Liver (tissue), 7 donors: ENCODE measurements at regions not wholly inside any gene's neighbourhood (a gene's known extent, or its start where the extent isn't known, plus 50 kb on each side); places are given as distances from the start of the nearest gene placed in this dataset.
"Not testable (repeated sequence)": the region's sequence is repeated elsewhere in the genome, so short reads cannot be mapped to it uniquely, and the experiment has no call there.

Experiments
- DNase-seq: peaks from one replicate; pipeline ENCODE4 v3.0.0-alpha.2; 2017; ENCODE audit warnings: low spot score
- H3K27ac ChIP-seq, 2 donors: one replicate each; pipeline ENCODE4 v1.7.0; 2013; ENCODE audit warnings: inconsistent platforms in 2 of 2, low read length in 2 of 2, control low read depth in 1 of 2, low read depth in 1 of 2, mild to moderate bottlenecking in 1 of 2
- H3K27me3 ChIP-seq, 4 donors: one replicate each; pipeline versions ENCODE4 v1.6.1 to v1.7.0; 2013; ENCODE audit warnings: low read length in 3 of 4, inconsistent platforms in 1 of 4, mild to moderate bottlenecking in 1 of 4, moderate library complexity in 1 of 4; ENCODE audit not compliant: control insufficient read depth in 4 of 4, insufficient read depth in 4 of 4
- H3K36me3 ChIP-seq, 4 donors: one replicate each; pipeline versions ENCODE4 v1.6.1 to v1.7.0; 2013; ENCODE audit warnings: low read length in 3 of 4, mild to moderate bottlenecking in 3 of 4, low read depth in 1 of 4, moderate library complexity in 1 of 4; ENCODE audit not compliant: control insufficient read depth in 4 of 4, insufficient read depth in 3 of 4
- H3K4me1 ChIP-seq, 4 donors: one replicate each; pipeline versions ENCODE4 v1.6.1 to v1.7.0; 2013; ENCODE audit warnings: low read length in 3 of 4, mild to moderate bottlenecking in 3 of 4, moderate library complexity in 1 of 4; ENCODE audit not compliant: control insufficient read depth in 4 of 4, insufficient read depth in 4 of 4
- H3K4me3 ChIP-seq, 3 donors: one replicate each; pipeline versions ENCODE4 v1.6.1 to v1.7.0; 2013; ENCODE audit warnings: low read length in 3 of 3, control low read depth in 1 of 3, low read depth in 1 of 3, mild to moderate bottlenecking in 1 of 3
- H3K9ac ChIP-seq, 2 donors: one replicate each; pipeline ENCODE4 v1.7.0; 2013; ENCODE audit warnings: low read length in 2 of 2, mild to moderate bottlenecking in 2 of 2, moderate library complexity in 2 of 2, control low read depth in 1 of 2, low read depth in 1 of 2
- H3K9me3 ChIP-seq, 4 donors: one replicate each; pipeline versions ENCODE4 v1.6.1 to v1.7.0; 2013; ENCODE audit warnings: low read length in 3 of 4; ENCODE audit not compliant: control insufficient read depth in 4 of 4
- EGR1 ChIP-seq, 2 donors: IDR thresholded peaks; 2 replicates each; pipeline ENCODE4 v1.6.1; 2016 to 2018; ENCODE audit warnings: antibody characterized with exemption in 2 of 2, low read depth in 2 of 2
- FOXA1 ChIP-seq: IDR thresholded peaks from 2 replicates; pipeline ENCODE4 v1.6.1; 2016; ENCODE audit warnings: antibody characterized with exemption
- FOXA2 ChIP-seq: IDR thresholded peaks from 2 replicates; pipeline ENCODE4 v1.6.1; 2016; ENCODE audit warnings: antibody characterized with exemption
- GABPA ChIP-seq, 2 donors: IDR thresholded peaks in 1 of 2; conservative IDR thresholded peaks in 1 of 2; 2 replicates each; pipeline ENCODE4 v1.6.1; 2016; ENCODE audit warnings: antibody characterized with exemption in 2 of 2, mild to moderate bottlenecking in 1 of 2, moderate library complexity in 1 of 2
- HNF4A ChIP-seq, 2 donors: conservative IDR thresholded peaks; 2 replicates each; pipeline ENCODE4 v1.6.1; 2016; ENCODE audit warnings: antibody characterized with exemption in 2 of 2, mild to moderate bottlenecking in 2 of 2
- HNF4G ChIP-seq: IDR thresholded peaks from 2 replicates; pipeline ENCODE4 v1.6.1; 2016; ENCODE audit warnings: antibody characterized with exemption
- JUND ChIP-seq, 2 donors: IDR thresholded peaks; 2 replicates each; pipeline ENCODE4 v1.6.1; 2016; ENCODE audit warnings: antibody characterized with exemption in 2 of 2
- NR2F2 ChIP-seq: IDR thresholded peaks from 2 replicates; pipeline ENCODE4 v1.6.1; 2016; ENCODE audit warnings: antibody characterized with exemption
- RAD21 ChIP-seq, 2 donors: IDR thresholded peaks; 2 replicates each; pipeline ENCODE4 v1.6.1; 2016; ENCODE audit warnings: antibody characterized with exemption in 2 of 2, mild to moderate bottlenecking in 2 of 2
- RXRA ChIP-seq, 2 donors: IDR thresholded peaks; 2 replicates each; pipeline ENCODE4 v1.6.1; 2017 to 2018; ENCODE audit warnings: antibody characterized with exemption in 2 of 2, mild to moderate bottlenecking in 1 of 2
- SP1 ChIP-seq: IDR thresholded peaks from 2 replicates; pipeline ENCODE4 v1.6.1; 2018; ENCODE audit warnings: antibody characterized with exemption, mild to moderate bottlenecking
- WGBS: extraction: QIAGEN DNeasy Blood & Tissue Kit; methylation state at CpG from one replicate; pipeline ENCODE4 v1.1.7; 2013; 5-methylcytosine and 5-hydroxymethylcytosine counted together
- TF ChIP-seq, protein P1 (sequence below): IDR thresholded peaks from 2 replicates; pipeline ENCODE4 v1.6.1; 2016; ENCODE audit warnings: antibody characterized with exemption, mild to moderate bottlenecking
- TF ChIP-seq, protein P2 (sequence below): IDR thresholded peaks from 2 replicates; pipeline ENCODE4 v1.6.1; 2016; ENCODE audit warnings: antibody characterized with exemption
- TF ChIP-seq, protein P3 (sequence below): IDR thresholded peaks from 2 replicates; pipeline ENCODE4 v1.6.1; 2016; ENCODE audit warnings: antibody characterized with exemption
- donor health status: healthy.
- donor health status: healthy.
- donor health status: healthy.
- donor health status: healthy.

DNA sequence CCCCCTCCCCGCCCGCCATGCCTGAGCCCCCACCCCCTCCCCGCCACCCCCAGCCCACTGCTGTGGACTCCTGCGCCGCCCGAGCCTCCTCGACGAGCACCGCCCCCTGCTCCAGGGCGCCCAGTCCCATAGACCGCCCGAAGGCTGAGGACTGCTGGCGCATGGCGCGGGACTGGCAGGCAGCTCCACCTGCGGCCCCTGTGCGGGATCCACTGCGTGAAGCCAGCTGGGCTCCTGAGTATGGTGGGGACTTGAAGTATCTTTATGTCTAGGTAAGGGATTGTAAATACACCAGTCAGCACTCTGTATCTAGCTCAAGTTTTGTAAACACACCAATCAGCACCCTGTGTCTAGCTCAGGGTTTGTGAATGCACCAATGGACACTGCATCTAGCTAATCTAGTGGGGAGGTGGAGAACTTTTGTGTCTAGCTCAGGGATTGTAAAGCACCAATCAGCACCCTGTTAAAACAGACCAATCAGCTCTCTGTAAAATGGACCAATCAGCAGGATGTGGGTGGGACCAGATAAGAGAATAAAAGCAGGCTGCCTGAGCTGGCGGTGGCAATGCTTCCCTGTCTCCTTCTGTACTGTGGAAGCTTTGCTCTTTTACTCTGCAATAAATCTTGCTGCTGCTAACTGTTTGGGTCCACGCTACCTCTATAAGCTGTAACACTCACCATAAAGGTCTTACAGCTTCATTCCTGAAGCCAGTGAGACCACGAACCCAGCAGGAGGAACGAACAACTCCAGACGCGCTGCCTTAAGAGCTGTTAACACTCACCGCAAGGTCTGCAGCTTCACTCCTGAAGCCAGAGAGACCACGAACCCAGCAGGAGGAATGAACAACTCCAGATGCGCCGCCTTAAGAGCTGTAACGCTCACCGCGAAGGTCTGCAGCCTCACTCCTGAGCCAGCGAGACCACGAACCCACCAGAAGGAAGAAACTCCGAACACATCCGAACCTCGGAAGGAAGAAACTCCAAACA lies 66.6 kb upstream of the SLC8A3 start:
- peak overlapping the region; percentile 31 to 59 (median 52) for H3K4me3 ChIP-seq
- not testable (repeated sequence) for H3K27ac ChIP-seq, H3K36me3 ChIP-seq, H3K4me1 ChIP-seq, H3K9ac ChIP-seq, H3K9me3 ChIP-seq, H3K27me3 ChIP-seq
- 49% methylated on average over 36 of the region's 36 CpGs for WGBS
- peak; percentile 44 for TF ChIP-seq SP1
- DNase-seq: peak; percentile 56

DNA sequence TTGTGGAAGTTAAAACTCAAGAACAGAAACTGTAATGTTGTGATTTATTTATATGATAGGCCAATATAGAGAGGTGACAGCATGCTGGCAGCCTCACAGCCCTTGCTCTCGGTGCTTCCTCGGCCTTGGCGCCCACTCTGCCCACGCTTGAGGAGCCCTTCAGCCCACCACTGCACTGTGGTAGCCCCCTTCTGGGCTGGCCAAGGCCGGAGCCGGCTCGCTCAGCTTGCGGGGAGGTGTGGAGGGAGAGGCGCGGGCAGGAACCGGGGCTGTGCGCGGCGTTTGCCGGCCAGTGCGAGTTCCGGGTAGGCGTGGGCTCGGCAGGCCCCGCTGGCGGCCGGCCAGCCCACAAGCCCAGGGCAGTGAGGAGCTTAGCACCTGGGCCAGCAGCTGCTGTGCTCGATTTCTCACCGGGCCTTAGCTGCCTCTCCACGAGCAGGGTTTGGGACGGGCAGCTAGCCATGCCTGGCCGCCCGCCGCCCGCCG lies 65.8 kb upstream of the SLC8A3 start:
- peak overlapping the region in 2 of 3 donors; percentile 52 to 72 for H3K4me3 ChIP-seq
- DNase-seq: peak; percentile 73
- WGBS: under 1% methylated on average over 30 of the region's 31 CpGs
- no peaks in the 10 kb centered on the region for H3K36me3 ChIP-seq
- TF ChIP-seq FOXA2 (no peak), JUND (IDR thresholded peaks at IDR 0.05) (no peak), HNF4G (no peak), SP1 (no peak), HNF4A (conservative IDR thresholded peaks at IDR 0.05) (no peak), GABPA (IDR thresholded peaks at IDR 0.05 in 1 of 2, conservative IDR thresholded peaks at IDR 0.05 in 1 of 2) (no peak), NR2F2 (no peak), FOXA1 (no peak), EGR1 (IDR thresholded peaks at IDR 0.05; ENCODE audit: low read depth in 2 of 2) (no peak), RAD21 (IDR thresholded peaks at IDR 0.05) (no peak), RXRA (IDR thresholded peaks at IDR 0.05) (no peak)
- TF ChIP-seq, protein P1, sequence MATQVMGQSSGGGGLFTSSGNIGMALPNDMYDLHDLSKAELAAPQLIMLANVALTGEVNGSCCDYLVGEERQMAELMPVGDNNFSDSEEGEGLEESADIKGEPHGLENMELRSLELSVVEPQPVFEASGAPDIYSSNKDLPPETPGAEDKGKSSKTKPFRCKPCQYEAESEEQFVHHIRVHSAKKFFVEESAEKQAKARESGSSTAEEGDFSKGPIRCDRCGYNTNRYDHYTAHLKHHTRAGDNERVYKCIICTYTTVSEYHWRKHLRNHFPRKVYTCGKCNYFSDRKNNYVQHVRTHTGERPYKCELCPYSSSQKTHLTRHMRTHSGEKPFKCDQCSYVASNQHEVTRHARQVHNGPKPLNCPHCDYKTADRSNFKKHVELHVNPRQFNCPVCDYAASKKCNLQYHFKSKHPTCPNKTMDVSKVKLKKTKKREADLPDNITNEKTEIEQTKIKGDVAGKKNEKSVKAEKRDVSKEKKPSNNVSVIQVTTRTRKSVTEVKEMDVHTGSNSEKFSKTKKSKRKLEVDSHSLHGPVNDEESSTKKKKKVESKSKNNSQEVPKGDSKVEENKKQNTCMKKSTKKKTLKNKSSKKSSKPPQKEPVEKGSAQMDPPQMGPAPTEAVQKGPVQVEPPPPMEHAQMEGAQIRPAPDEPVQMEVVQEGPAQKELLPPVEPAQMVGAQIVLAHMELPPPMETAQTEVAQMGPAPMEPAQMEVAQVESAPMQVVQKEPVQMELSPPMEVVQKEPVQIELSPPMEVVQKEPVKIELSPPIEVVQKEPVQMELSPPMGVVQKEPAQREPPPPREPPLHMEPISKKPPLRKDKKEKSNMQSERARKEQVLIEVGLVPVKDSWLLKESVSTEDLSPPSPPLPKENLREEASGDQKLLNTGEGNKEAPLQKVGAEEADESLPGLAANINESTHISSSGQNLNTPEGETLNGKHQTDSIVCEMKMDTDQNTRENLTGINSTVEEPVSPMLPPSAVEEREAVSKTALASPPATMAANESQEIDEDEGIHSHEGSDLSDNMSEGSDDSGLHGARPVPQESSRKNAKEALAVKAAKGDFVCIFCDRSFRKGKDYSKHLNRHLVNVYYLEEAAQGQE: no peak
- TF ChIP-seq, protein P2, sequence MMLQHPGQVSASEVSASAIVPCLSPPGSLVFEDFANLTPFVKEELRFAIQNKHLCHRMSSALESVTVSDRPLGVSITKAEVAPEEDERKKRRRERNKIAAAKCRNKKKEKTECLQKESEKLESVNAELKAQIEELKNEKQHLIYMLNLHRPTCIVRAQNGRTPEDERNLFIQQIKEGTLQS: no peak
- TF ChIP-seq, protein P3, sequence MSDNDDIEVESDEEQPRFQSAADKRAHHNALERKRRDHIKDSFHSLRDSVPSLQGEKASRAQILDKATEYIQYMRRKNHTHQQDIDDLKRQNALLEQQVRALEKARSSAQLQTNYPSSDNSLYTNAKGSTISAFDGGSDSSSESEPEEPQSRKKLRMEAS: no peak
- peak overlapping the region; percentile 37 to 41 for H3K27ac ChIP-seq
- peaks cover 0 to 3% (median 0%) of the 10 kb centered on the region in 4 donors for H3K4me1 ChIP-seq
- peak overlapping the region in 1 of 2 donors; percentile 13 for H3K9ac ChIP-seq
- no peaks in the 10 kb centered on the region for H3K27me3 ChIP-seq
- no peaks in the 10 kb centered on the region for H3K9me3 ChIP-seq

DNA sequence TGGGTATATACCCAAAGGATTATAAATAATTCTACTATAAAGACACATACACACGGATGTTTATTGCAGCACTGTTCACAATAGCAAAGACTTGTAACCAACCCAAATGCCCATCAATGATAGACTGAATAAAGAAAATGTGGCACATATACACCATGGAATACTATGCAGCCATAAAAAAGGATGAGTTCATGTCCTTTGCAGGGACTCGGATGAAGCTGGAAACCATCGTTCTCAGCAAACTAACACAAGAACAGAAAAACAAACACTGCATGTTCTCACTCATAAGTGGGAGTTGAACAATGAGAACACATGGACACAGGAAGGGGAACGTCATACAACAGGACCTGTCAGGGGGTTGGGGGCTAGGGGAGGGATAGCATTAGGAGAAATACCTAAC lies 64.8 kb upstream of the SLC8A3 start:
- H3K9ac ChIP-seq, H3K27me3 ChIP-seq, H3K4me1 ChIP-seq, H3K27ac ChIP-seq, H3K9me3 ChIP-seq, H3K4me3 ChIP-seq, DNase-seq, H3K36me3 ChIP-seq: not testable (repeated sequence)
- 91% methylated on average over 4 of the region's 4 CpGs for WGBS
